Stomach (tissue), 8 donors: ENCODE measurements at regions not wholly inside any gene's neighbourhood (a gene's known extent, or its start where the extent isn't known, plus 50 kb on each side); places are given as distances from the start of the nearest gene placed in this dataset.

Experiments
- DNase-seq, 2 donors: peaks; one replicate each; pipeline versions ENCODE4 v3.0.0 to v3.0.0-alpha.2; 2013 to 2019
- H3K27ac ChIP-seq, 5 donors: fragments of 200-600 bp in 4 of 5; sonication (generic) in 4 of 5; one replicate each; pipeline ENCODE4 v1.5.1; 2013 to 2019; ENCODE audit warnings: mild to moderate bottlenecking in 1 of 5, moderate library complexity in 1 of 5
- H3K27me3 ChIP-seq, 3 donors: fragments of 200-600 bp; sonication (generic); one replicate each; pipeline ENCODE4 v1.5.1; 2017 to 2019; ENCODE audit warnings: mixed run types in 1 of 3
- H3K36me3 ChIP-seq, 4 donors: fragments of 200-600 bp; sonication (generic); 1 replicate in 3 of 4; 2 replicates in 1 of 4; pipeline ENCODE4 v1.5.1; 2016 to 2019
- H3K4me1 ChIP-seq, 4 donors: fragments of 200-600 bp; sonication (generic); one replicate each; pipeline ENCODE4 v1.5.1; 2016 to 2019
- H3K4me3 ChIP-seq, 4 donors: fragments of 200-600 bp; sonication (generic) in 3 of 4; one replicate each; pipeline ENCODE4 v1.5.1; 2016 to 2019; ENCODE audit warnings: mild to moderate bottlenecking in 1 of 4
- H3K9me3 ChIP-seq, 4 donors: fragments of 200-600 bp; sonication (generic); one replicate each; pipeline ENCODE4 v1.5.1; 2016 to 2019
- CTCF ChIP-seq, 7 experiments: fragments of 450-650 bp in 4 of 7; fragments of 200-600 bp in 3 of 7; sonication (generic) in 3 of 7; IDR thresholded peaks; one replicate each; pipeline ENCODE4 v1.5.1; 2016 to 2019; ENCODE audit warnings: antibody characterized with exemption in 7 of 7, control low read depth in 2 of 7, mild to moderate bottlenecking in 1 of 7
- EP300 ChIP-seq: sonication (generic); formaldehyde crosslinking; IDR thresholded peaks from one replicate; pipeline ENCODE4 v1.6.1; 2017; ENCODE audit warnings: antibody characterized with exemption
- POLR2A ChIP-seq, 4 donors: fragments of 450-650 bp; IDR thresholded peaks; one replicate each; pipeline ENCODE4 v1.6.1; 2016; ENCODE audit warnings: antibody characterized with exemption in 4 of 4, control low read depth in 2 of 4, mild to moderate bottlenecking in 1 of 4, moderate library complexity in 1 of 4
- POLR2AphosphoS5 ChIP-seq, 3 donors: sonication (generic); formaldehyde crosslinking; IDR thresholded peaks; one replicate each; pipeline ENCODE4 v1.6.1; 2016; ENCODE audit warnings: antibody characterized with exemption in 3 of 3
- WGBS, 5 donors: extraction: QIAGEN DNeasy Blood & Tissue Kit in 3 of 5; methylation state at CpG; one replicate each; pipeline versions ENCODE4 v1.1.5 to v1.1.7; 2013 to 2018; 5-methylcytosine and 5-hydroxymethylcytosine counted together
- intact Hi-C: fragments of 100-400 bp; cut with DNase I; formaldehyde crosslinking; loops from one replicate; pipeline ENCODE4 v1.15.1; 2023; ENCODE audit warnings: low total_unique reads
- donor health status: healthy with polysubstance abuse.
- donor health status: Bipolar disorder and iron deficiency.
- donor health status: healthy.

DNA sequence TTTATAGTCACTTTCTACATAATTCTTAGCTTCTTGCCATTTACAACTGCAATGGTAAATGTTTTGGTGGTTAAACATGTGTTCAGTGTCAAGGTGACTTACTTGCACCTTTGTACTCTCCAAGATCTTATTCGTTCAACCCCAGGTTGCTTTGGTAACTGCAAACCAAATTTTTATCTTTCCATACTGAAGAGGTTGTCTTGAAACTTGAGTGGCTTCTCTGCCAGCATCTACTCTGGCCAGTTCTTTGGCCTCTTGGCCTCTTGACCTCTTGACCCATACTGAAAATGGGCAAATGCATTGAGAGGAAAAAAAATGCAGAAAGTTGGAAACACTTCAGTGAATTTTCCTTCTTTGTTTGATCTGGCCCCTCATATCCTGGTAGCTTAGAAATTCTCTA, 88.0 kb upstream of the LRRC7 start:
- Histone ChIP-seq H3K27ac (no peak overlapping the region), H3K4me1 (no peaks in the 10 kb centered on the region), H3K9me3 (no peaks in the 10 kb centered on the region), H3K27me3 (no peaks in the 10 kb centered on the region), H3K4me3 (no peak overlapping the region), H3K36me3 (no peaks in the 10 kb centered on the region)
- no peak for DNase-seq
- intact Hi-C loops: no loop called here
- no peak for TF ChIP-seq POLR2AphosphoS5 (IDR thresholded peaks at IDR 0.05)
- TF ChIP-seq CTCF (IDR thresholded peaks at IDR 0.05): no peak
- TF ChIP-seq EP300: no peak
- no peak for TF ChIP-seq POLR2A (IDR thresholded peaks at IDR 0.05)
- WGBS, 5 donors: 27 to 41% (median 37%) methylated on average over 1 of the region's 1 CpG

DNA sequence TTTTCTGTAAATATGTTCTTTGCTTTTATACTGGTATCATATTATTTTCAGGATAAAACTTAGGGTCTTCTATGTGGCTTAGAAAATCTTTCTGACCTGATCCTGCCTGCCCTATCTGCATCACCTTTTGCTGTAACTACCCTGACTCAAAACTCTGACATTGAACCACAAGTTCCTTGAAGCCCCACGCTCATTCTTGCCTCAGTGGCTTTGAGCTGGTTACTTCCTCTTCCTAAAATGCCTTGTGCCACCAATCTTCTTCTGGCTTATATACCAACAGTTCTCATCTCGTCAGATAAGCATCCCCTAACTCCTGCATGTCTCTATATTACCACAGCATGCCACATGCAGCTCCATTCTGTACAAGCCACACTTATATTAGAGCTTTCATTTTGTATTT, 84.5 kb upstream of the LRRC7 start:
- Histone ChIP-seq H3K27me3 (no peaks in the 10 kb centered on the region), H3K4me1 (no peaks in the 10 kb centered on the region), H3K36me3 (no peaks in the 10 kb centered on the region), H3K9me3 (no peaks in the 10 kb centered on the region), H3K4me3 (no peak overlapping the region), H3K27ac (no peak overlapping the region)
- TF ChIP-seq EP300 (no peak), POLR2AphosphoS5 (IDR thresholded peaks at IDR 0.05) (no peak), POLR2A (IDR thresholded peaks at IDR 0.05) (no peak), CTCF (IDR thresholded peaks at IDR 0.05) (no peak)
- WGBS, 5 donors: 50 to 69% (median 60%) methylated on average over 2 of the region's 2 CpGs
- DNase-seq: no peak
- intact Hi-C loops: no loop called here

- Histone ChIP-seq H3K27me3 (no peaks in the 10 kb centered on the region), H3K4me1 (no peaks in the 10 kb centered on the region), H3K9me3 (no peaks in the 10 kb centered on the region), H3K36me3 (no peaks in the 10 kb centered on the region), H3K27ac (no peak overlapping the region), H3K4me3 (no peak overlapping the region)
- TF ChIP-seq EP300: no peak
- no peak for TF ChIP-seq POLR2AphosphoS5 (IDR thresholded peaks at IDR 0.05)
- no peak for TF ChIP-seq CTCF (IDR thresholded peaks at IDR 0.05)
- intact Hi-C loops: no loop called here
- WGBS, 5 donors: 80 to 92% (median 87%) methylated on average over 1 of the region's 1 CpG
- no peak for DNase-seq
Measured at GRCh38 chr1:69485616-69486015, 82.1 kb upstream of the LRRC7 start.

GRCh38 chr1:69491416-69491815, 76.3 kb upstream of the LRRC7 start:
- TF ChIP-seq POLR2A (IDR thresholded peaks at IDR 0.05) (no peak), POLR2AphosphoS5 (IDR thresholded peaks at IDR 0.05) (no peak), CTCF (IDR thresholded peaks at IDR 0.05) (no peak), EP300 (no peak)

GRCh38 chr1:69492286-69492685, 75.4 kb upstream of the LRRC7 start:
- H3K4me3 ChIP-seq: no peak overlapping the region
- no peak overlapping the region for H3K27ac ChIP-seq
- WGBS, 5 donors: 82 to 87% (median 84%) methylated on average over 3 of the region's 3 CpGs
- no peaks in the 10 kb centered on the region for H3K36me3 ChIP-seq
- no peak for DNase-seq
- no peak for TF ChIP-seq CTCF (IDR thresholded peaks at IDR 0.05)
- TF ChIP-seq EP300: no peak
- no peak for TF ChIP-seq POLR2A (IDR thresholded peaks at IDR 0.05)
- no peak for TF ChIP-seq POLR2AphosphoS5 (IDR thresholded peaks at IDR 0.05)
- H3K4me1 ChIP-seq: no peaks in the 10 kb centered on the region
- H3K9me3 ChIP-seq: no peaks in the 10 kb centered on the region
- intact Hi-C loops: no loop called here
- no peaks in the 10 kb centered on the region for H3K27me3 ChIP-seq

More at GRCh38 chr1:69491416-69491815, 76.3 kb upstream of the LRRC7 start:
- no peak overlapping the region for H3K27ac ChIP-seq
- no peak for DNase-seq
- H3K4me1 ChIP-seq: no peaks in the 10 kb centered on the region
- no peaks in the 10 kb centered on the region for H3K27me3 ChIP-seq
- 69 to 79% (median 78%) methylated on average over 2 of the region's 2 CpGs for WGBS, 5 donors
- intact Hi-C loops: no loop called here
- H3K9me3 ChIP-seq: no peaks in the 10 kb centered on the region
- no peaks in the 10 kb centered on the region for H3K36me3 ChIP-seq
- H3K4me3 ChIP-seq: no peak overlapping the region
